RWPE1 (cell line): ENCODE measurements at regions not wholly inside any gene's neighbourhood (a gene's known extent, or its start where the extent isn't known, plus 50 kb on each side); places are given as distances from the start of the nearest gene placed in this dataset.

ENCODE experiments used
- CTCF ChIA-PET: fragments of 350-600 bp; sonication (Branson Sonifier 250); formaldehyde crosslinking; extraction: SDS; loops from one replicate; lab custom pipeline; 2021; lab: Yijun Ruan, JAX
- POLR2A ChIA-PET: fragments of 400-600 bp; formaldehyde crosslinking; extraction: SDS; loops from one replicate; lab custom pipeline; 2020; ENCODE audit warnings: antibody characterized with exemption; ENCODE audit not compliant: low non-redundant PET; lab: Yijun Ruan, JAX
- DNase-seq: peaks from one replicate; pipeline ENCODE4 v3.0.0; 2012; ENCODE audit warnings: low spot score
- H3K27ac ChIP-seq: fragments of 450-650 bp; 2 replicates; pipeline ENCODE4 v1.5.1; 2017
- CTCF ChIP-seq: fragments of 450-650 bp; conservative IDR thresholded peaks from 2 replicates; pipeline ENCODE4 v1.5.1; 2017; ENCODE audit warnings: low read depth, mild to moderate bottlenecking

- POLR2A ChIA-PET = no interaction called here
- no peak for TF ChIP-seq CTCF
- H3K27ac ChIP-seq = no peak overlapping the region
- DNase-seq = no peak
- CTCF ChIA-PET = interaction anchor here (0.6 kb wide), 1 partner anchor 1111 kb away, joined by 3 read pairs; no protein-coding TSS in a partner anchor
These were observed 206.8 kb upstream of the TGFBR2 start for GRCh38 chr3:30399394-30400181.

DNA sequence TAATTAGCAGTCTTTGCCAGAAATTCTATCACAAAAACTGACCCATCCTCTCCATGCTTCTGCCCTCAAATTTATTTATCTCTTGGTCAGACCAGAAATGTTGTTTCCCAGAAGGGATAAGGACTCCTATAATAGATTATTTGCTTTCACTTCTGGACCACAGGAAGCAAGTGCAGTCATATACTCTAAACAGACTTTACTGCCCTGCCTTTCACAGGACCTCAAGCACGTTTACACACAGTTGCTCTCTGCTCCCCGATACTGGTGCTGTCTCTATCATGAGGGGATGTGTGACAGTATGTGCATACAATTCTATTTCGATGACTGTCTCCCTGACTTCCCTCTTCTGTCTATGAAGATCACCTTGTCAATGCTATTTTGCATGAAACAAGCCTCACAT, 205.5 kb upstream of the TGFBR2 start:
- H3K27ac ChIP-seq = no peak overlapping the region
- ChIA-PET CTCF (no interaction called here), POLR2A (no interaction called here)
- no peak for DNase-seq
- TF ChIP-seq CTCF = no peak

GRCh38 chr3:30401971-30402370, 204.4 kb upstream of the TGFBR2 start:
- no peak overlapping the region for H3K27ac ChIP-seq
- TF ChIP-seq CTCF = no peak
- peak; percentile 6 for DNase-seq
- CTCF ChIA-PET = no interaction called here
- POLR2A ChIA-PET = no interaction called here

GRCh38 chr3:30407651-30408050, 198.8 kb upstream of the TGFBR2 start:
- CTCF ChIA-PET = no interaction called here
- TF ChIP-seq CTCF = no peak

DNA sequence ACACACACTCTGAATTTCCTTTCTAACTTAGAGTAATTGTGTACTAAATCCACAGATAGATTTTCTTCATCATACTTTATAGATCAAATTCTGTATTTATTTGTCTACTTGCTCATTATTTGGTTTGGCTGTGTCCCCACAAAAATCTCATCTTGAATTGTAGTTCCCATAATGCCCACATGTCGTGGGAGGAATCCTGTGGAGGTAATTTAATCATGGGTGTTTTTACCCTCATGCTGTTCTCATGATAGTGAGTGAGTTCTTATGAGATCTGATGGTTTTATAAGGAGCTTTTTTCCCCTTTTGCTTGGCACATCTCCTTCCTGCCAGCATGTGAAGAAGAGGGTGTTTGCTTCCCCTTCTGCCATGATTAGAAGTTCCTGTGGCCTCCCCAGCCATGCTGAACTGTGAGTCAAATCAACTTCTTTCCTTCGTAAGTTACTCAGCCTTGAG, 198.3 kb upstream of the TGFBR2 start:
- no peak overlapping the region for H3K27ac ChIP-seq
- TF ChIP-seq CTCF = no peak
- no peak for DNase-seq
- ChIA-PET POLR2A (no interaction called here), CTCF (no interaction called here)

More at GRCh38 chr3:30407651-30408050, 198.8 kb upstream of the TGFBR2 start:
- H3K27ac ChIP-seq = no peak overlapping the region
- POLR2A ChIA-PET = no interaction called here
- no peak for DNase-seq

DNA sequence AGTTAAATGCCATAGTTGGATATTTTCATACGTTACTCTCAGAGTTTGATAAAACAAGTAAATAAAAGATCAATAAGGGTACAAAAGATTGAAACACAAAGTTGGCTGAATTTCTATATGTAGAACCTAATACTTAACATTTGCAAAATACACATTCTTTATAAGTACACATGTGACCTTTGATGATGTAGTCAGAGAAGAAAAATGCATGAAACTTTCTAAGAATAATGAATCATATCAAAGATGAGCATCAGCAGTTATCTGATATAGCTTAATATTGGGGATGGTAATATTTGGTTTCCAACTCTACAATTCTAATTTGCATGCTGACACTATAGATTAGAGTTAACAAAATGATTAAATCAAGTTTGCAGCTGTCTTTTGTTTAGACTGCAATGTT, 188.0 kb upstream of the TGFBR2 start:
- no peak for DNase-seq
- ChIA-PET CTCF (no interaction called here), POLR2A (no interaction called here)

More for the DNA sequence above, 188.0 kb upstream of the TGFBR2 start:
- TF ChIP-seq CTCF = no peak
- no peak overlapping the region for H3K27ac ChIP-seq
